HT-29 (cell line): ENCODE measurements at regions not wholly inside any gene's neighbourhood (a gene's known extent, or its start where the extent isn't known, plus 50 kb on each side); places are given as distances from the start of the nearest gene placed in this dataset.
"Not testable (repeated sequence)": the region's sequence is repeated elsewhere in the genome, so short reads cannot be mapped to it uniquely, and the experiment has no call there.

Source experiments
- DNase-seq: peaks from one replicate; pipeline ENCODE4 v3.0.0-alpha.2; 2015; ENCODE audit warnings: low spot score

GRCh38 chr17:63078707-63079106 is 112.7 kb downstream of the TANC2 start:
- DNase-seq: no peak

- peak; percentile 54 for DNase-seq
Observed at GRCh38 chr17:63082273-63082861, 116.3 kb downstream of the TANC2 start.

- no peak for DNase-seq
Observed at GRCh38 chr17:63082952-63083351, 116.9 kb downstream of the TANC2 start.

GRCh38 chr17:63086483-63087185 is 120.6 kb downstream of the TANC2 start:
- no peak for DNase-seq

GRCh38 chr17:63090358-63091114 is 124.5 kb downstream of the TANC2 start:
- DNase-seq: not testable (repeated sequence)

GRCh38 chr17:63091909-63092308 is 125.9 kb downstream of the TANC2 start:
- DNase-seq: not testable (repeated sequence)

GRCh38 chr17:63094631-63095030 is 128.6 kb downstream of the TANC2 start:
- DNase-seq: no peak

GRCh38 chr17:63095459-63095858 is 129.4 kb downstream of the TANC2 start:
- DNase-seq: no peak

- no peak for DNase-seq
Observed at GRCh38 chr17:63095879-63096278, 129.8 kb downstream of the TANC2 start.

GRCh38 chr17:63096426-63096825 is 130.4 kb downstream of the TANC2 start:
- DNase-seq: no peak

- no peak for DNase-seq
Observed at GRCh38 chr17:63099425-63099824, 133.4 kb downstream of the TANC2 start.

GRCh38 chr17:63102034-63102433 is 136.0 kb downstream of the TANC2 start:
- no peak for DNase-seq

GRCh38 chr17:63106050-63106449 is 140.0 kb downstream of the TANC2 start:
- DNase-seq: no peak

GRCh38 chr17:63109661-63110060 is 143.6 kb downstream of the TANC2 start:
- no peak for DNase-seq

GRCh38 chr17:63113167-63113566 is 147.1 kb downstream of the TANC2 start:
- DNase-seq: peak; percentile 39

GRCh38 chr17:63116228-63116627 is 150.2 kb downstream of the TANC2 start:
- peak; percentile 42 for DNase-seq

- peak; percentile 17 for DNase-seq
Observed at GRCh38 chr17:63116967-63117830, 151.2 kb downstream of the TANC2 start.

- DNase-seq: no peak
Observed at GRCh38 chr17:63120406-63120805, 154.4 kb downstream of the TANC2 start.

- DNase-seq: no peak
Observed at GRCh38 chr17:63124536-63124935, 158.5 kb downstream of the TANC2 start.

- no peak for DNase-seq
Observed at GRCh38 chr17:63124958-63125357, 158.9 kb downstream of the TANC2 start.

- no peak for DNase-seq
Observed at GRCh38 chr17:63125987-63126386, 160.0 kb downstream of the TANC2 start.

GRCh38 chr17:63126607-63127006 is 160.6 kb downstream of the TANC2 start:
- no peak for DNase-seq
